ENCODE measurements at regions not wholly inside any gene's neighbourhood (a gene's known extent, or its start where the extent isn't known, plus 50 kb on each side); places are given as distances from the start of the nearest gene placed in this dataset.

DNA sequence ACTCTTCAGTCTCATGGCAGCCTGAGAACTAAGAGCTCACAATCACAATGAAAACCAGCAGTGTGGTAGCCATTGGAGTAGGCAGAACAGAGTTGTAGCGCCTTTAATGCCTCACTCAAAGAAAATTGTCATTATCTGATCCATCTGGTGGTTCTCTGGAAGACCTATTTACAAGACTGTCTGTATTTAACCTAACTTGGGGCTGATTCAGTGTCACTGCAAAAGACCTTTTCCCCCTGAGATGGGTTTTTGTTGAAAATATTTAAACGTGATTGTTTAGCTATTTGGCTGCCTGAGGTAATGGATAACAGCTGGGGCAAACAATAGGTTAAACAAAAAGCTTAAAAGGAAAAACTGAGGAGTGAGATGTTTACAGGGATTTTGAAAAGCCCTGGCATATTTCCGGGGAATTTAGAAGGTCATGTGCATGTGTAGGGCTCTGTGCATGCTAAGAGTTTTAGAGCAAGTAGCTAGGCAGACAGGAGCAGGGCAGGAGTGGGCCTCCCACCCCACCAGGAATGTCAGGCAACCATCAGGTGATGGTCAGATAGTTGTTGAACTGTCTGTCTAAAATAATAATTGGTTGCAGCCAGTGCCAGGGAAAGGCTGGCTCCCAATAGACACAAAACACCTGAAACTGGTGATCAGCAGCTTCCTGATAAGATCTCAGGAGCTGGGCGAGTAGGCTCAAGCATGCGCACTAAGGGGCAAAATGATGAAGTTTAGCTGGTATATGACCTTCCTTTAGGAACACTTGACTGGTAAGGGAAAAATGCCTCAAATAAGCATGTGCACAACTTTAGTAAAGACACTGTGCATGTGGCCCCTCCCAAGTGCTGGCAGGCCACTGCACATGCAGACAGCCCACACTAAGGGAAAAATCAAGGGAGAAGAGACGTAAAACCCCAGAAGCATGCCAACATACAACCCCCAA lies 70.8 kb upstream of the AKIRIN2 start:
- TF ChIP-seq, protein P1, sequence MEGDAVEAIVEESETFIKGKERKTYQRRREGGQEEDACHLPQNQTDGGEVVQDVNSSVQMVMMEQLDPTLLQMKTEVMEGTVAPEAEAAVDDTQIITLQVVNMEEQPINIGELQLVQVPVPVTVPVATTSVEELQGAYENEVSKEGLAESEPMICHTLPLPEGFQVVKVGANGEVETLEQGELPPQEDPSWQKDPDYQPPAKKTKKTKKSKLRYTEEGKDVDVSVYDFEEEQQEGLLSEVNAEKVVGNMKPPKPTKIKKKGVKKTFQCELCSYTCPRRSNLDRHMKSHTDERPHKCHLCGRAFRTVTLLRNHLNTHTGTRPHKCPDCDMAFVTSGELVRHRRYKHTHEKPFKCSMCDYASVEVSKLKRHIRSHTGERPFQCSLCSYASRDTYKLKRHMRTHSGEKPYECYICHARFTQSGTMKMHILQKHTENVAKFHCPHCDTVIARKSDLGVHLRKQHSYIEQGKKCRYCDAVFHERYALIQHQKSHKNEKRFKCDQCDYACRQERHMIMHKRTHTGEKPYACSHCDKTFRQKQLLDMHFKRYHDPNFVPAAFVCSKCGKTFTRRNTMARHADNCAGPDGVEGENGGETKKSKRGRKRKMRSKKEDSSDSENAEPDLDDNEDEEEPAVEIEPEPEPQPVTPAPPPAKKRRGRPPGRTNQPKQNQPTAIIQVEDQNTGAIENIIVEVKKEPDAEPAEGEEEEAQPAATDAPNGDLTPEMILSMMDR (conservative IDR thresholded peaks at IDR 0.05), result no peak
- H3K27ac ChIP-seq (ENCODE audit: insufficient read length, low read depth, low read length), result no peak overlapping the region
- no peak overlapping the region for H2BK120ac ChIP-seq (ENCODE audit: low read depth, low read length, poor library complexity, severe bottlenecking)
- Mint-ChIP-seq H3K4me3 (no peak overlapping the region), H3K27ac (peak overlapping the region in 2 of 3 experiments; percentile 13 to 37; a peak in 4 of 7 replicates), H3K27me3 (ENCODE audit: low read depth) (no peaks in the 10 kb centered on the region), H3K36me3 (ENCODE audit: insufficient read depth in 1 of 3, low read depth in 3 of 3) (no peaks in the 10 kb centered on the region; a peak in 1 of 7 replicates), H3K9me3 (no peaks in the 10 kb centered on the region), H3K4me1 (peaks cover 10 to 12% of the 10 kb centered on the region in 2 experiments)
- H3K79me2 ChIP-seq (ENCODE audit: insufficient read depth, low read length), result no peaks in the 10 kb centered on the region
- no peak overlapping the region for H3K14ac ChIP-seq (ENCODE audit: insufficient read depth, low read length)
- H3K9me3 ChIP-seq (ENCODE audit: control insufficient read depth, low read depth, low read length), result no peaks in the 10 kb centered on the region
- no peaks in the 10 kb centered on the region for H3K79me1 ChIP-seq (ENCODE audit: insufficient read depth, low read depth, low read length, poor library complexity, severe bottlenecking)
- H3K27me3 ChIP-seq (ENCODE audit: insufficient read depth, low read length), result no peaks in the 10 kb centered on the region
- H3T11ph ChIP-seq (ENCODE audit: low read length), result no peak overlapping the region
- no peak overlapping the region for H3K4ac ChIP-seq (ENCODE audit: low read depth, low read length)
- no peak overlapping the region for H2AK5ac ChIP-seq (ENCODE audit: insufficient read length, low read length)
- H2BK20ac ChIP-seq (ENCODE audit: low read depth, low read length, poor library complexity, severe bottlenecking), result no peak overlapping the region
- H2AFZ ChIP-seq (ENCODE audit: low read length), result peak overlapping the region; percentile 78
- no peaks in the 10 kb centered on the region for H3K4me1 ChIP-seq (ENCODE audit: insufficient read depth, low read length)
- no peak overlapping the region for H3K9ac ChIP-seq (ENCODE audit: extremely low read depth, insufficient read length, low read length)
- no peak overlapping the region for H2BK5ac ChIP-seq (ENCODE audit: insufficient read length, low read length)
- DNase-seq, result no peak
- no peak overlapping the region for H3K23ac ChIP-seq (ENCODE audit: insufficient read length, low read depth, low read length)
- H4K8ac ChIP-seq (replicated peaks; ENCODE audit: insufficient read length, low read depth, low read length), result no peak overlapping the region
- no peak overlapping the region for H2BK15ac ChIP-seq (ENCODE audit: low read depth, low read length)
- H4K91ac ChIP-seq (ENCODE audit: insufficient read length, low read depth, low read length), result peak overlapping the region; percentile 29
- no CpG with 5 or more reads among the region's 6 CpGs for WGBS (ENCODE audit: extremely low coverage, insufficient read length, low lambda C conversion rate)
- H4K5ac ChIP-seq (ENCODE audit: insufficient read length, low read depth, low read length), result no peak overlapping the region
- no peak overlapping the region for H3K4me2 ChIP-seq (ENCODE audit: insufficient read depth, insufficient read length, low read length)
- no peak overlapping the region for H3K56ac ChIP-seq (ENCODE audit: insufficient read length, low read depth, low read length)
- H3K18ac ChIP-seq (ENCODE audit: insufficient read length, low read depth, low read length), result no peak overlapping the region
- no peaks in the 10 kb centered on the region for H3K23me2 ChIP-seq (ENCODE audit: insufficient read length, low read depth, low read length, poor library complexity, severe bottlenecking)
- H4K20me1 ChIP-seq (ENCODE audit: control insufficient read depth, insufficient read depth, insufficient read length), result no peaks in the 10 kb centered on the region
- H2BK12ac ChIP-seq (ENCODE audit: insufficient read length, low read depth, low read length), result no peak overlapping the region
